ENCODE measurements at regions not wholly inside any gene's neighbourhood (a gene's known extent, or its start where the extent isn't known, plus 50 kb on each side); places are given as distances from the start of the nearest gene placed in this dataset.

DNA sequence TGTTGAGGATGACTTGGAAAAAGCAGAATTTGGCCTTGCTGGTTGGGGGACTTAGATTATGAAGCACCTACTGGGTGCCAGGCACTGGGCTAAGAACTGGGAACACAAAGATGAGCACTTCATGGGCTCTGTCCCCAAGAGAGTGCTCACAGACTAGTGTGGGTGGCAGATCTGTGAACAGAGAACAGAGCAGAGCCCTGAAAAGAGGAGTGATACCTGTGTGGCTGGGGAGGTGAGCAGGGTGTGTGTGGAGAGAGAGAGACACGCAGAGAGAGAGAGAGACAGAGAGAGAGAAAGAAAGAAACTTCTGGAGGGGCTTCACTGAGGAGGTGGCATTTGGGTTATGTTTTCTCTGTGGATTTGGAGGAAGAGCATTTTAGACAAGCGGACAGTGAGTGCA, 61.1 kb upstream of the PPP2R5A start:
- Mint-ChIP-seq H3K36me3 (ENCODE audit: low read depth) (no peaks in the 10 kb centered on the region), H3K4me3 (peak overlapping the region; percentile 1), H3K27me3 (ENCODE audit: low read depth) (no peaks in the 10 kb centered on the region), H3K9me3 (no peaks in the 10 kb centered on the region), H3K4me1 (ENCODE audit: low read depth) (peaks cover 23% of the 10 kb centered on the region), H3K27ac (peak overlapping the region; percentile 17)
- DNase-seq (ENCODE audit: low spot score) = no peak

DNA sequence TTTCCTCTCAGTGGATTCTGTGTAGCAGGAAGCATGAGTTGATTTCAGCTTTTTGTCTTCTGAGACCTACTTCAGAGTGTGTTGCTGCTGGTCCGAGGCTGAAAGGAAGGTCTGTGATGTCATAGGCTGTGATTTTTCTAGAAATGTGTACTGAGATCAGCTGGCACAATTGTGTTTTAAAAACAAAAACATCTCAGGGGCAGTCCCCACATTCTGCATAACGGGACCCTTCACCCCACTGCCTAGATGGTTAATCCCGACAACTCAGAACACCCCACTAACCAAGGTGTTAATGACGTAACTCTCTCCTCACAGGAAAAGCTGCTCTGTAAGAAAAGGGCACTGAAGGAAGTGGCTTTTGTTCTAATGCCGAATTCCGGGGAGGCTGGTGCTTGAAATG, 59.8 kb upstream of the PPP2R5A start:
- no peaks in the 10 kb centered on the region for H3K9me3 Mint-ChIP-seq
- DNase-seq (ENCODE audit: low spot score) = peak; percentile 22
- H3K27me3 Mint-ChIP-seq (ENCODE audit: low read depth) = no peaks in the 10 kb centered on the region
- peaks cover 19% of the 10 kb centered on the region for H3K4me1 Mint-ChIP-seq (ENCODE audit: low read depth)
- peak overlapping the region; percentile 14 for H3K4me3 Mint-ChIP-seq
- H3K36me3 Mint-ChIP-seq (ENCODE audit: low read depth) = no peaks in the 10 kb centered on the region
- H3K27ac Mint-ChIP-seq = peak overlapping the region; percentile 58

DNA sequence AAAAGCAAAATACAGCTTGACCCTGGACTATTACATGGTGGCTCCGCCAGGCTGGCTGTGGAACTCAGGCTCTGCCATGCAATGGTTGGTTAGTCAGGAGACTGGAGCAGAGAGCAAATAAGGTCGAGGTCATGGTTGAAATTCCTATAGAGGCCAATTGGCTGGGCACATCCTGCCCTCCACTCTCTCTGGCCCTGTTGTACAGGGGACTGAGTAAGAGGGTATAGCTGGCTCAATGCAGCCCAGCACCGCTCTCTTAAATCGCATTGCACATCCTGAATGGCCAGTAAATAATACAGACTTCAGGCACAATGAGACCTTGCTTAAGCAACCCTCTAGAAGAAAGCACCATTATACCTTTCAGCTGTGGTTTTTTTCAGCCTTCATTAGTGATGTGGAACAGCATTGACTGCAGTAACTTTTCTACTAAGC, 59.3 kb upstream of the PPP2R5A start:
- H3K27ac Mint-ChIP-seq = no peak overlapping the region
- H3K9me3 Mint-ChIP-seq = no peaks in the 10 kb centered on the region
- no peaks in the 10 kb centered on the region for H3K27me3 Mint-ChIP-seq (ENCODE audit: low read depth)
- H3K4me3 Mint-ChIP-seq = no peak overlapping the region
- H3K4me1 Mint-ChIP-seq (ENCODE audit: low read depth) = peaks cover 19% of the 10 kb centered on the region
- H3K36me3 Mint-ChIP-seq (ENCODE audit: low read depth) = no peaks in the 10 kb centered on the region
- no peak for DNase-seq (ENCODE audit: low spot score)

DNA sequence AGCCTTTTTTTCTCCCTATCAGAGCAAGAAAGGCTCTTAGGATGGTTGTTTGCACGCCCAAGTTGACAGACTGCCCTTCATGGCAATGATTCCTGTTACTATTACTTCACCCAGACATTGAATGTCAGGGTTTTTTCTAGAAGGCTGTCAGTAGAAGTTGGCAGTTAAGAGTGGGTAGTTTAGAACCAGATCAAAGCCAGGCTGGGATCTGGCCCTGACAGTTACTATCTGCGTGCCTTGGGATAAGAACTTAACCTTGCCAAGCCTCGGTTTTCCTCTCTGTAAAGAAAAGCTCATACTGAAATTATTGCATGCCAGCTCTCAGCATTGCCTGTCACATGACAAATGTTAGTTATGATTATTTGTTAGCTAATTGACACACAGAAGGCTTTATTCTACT, 58.7 kb upstream of the PPP2R5A start:
- Mint-ChIP-seq H3K27me3 (ENCODE audit: low read depth) (no peaks in the 10 kb centered on the region), H3K4me3 (no peak overlapping the region), H3K4me1 (ENCODE audit: low read depth) (peaks cover 19% of the 10 kb centered on the region), H3K27ac (peak overlapping the region; percentile 32), H3K36me3 (ENCODE audit: low read depth) (no peaks in the 10 kb centered on the region), H3K9me3 (no peaks in the 10 kb centered on the region)
- DNase-seq (ENCODE audit: low spot score) = no peak

DNA sequence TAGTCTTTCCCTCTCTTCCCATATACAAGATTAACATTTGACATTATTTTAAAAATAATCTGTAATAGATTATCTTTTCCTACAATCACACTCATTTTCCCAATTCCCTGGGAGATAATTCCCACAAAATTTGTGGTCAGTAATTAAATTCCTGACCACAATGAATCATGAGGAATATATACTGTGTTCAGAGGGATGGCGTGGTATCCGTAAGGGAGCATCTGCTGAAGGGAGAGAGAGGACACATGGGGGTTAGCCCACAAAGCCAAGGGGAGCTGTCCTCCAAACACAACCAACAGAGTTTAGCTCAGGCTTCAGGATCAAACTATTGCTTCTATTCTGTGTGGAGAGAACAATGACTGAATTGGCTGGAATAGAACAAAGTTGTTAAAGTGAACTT, 57.1 kb upstream of the PPP2R5A start:
- no peak overlapping the region for H3K4me3 Mint-ChIP-seq
- no peak overlapping the region for H3K27ac Mint-ChIP-seq
- H3K27me3 Mint-ChIP-seq (ENCODE audit: low read depth) = no peaks in the 10 kb centered on the region
- H3K4me1 Mint-ChIP-seq (ENCODE audit: low read depth) = peaks cover 29% of the 10 kb centered on the region
- DNase-seq (ENCODE audit: low spot score) = no peak
- no peaks in the 10 kb centered on the region for H3K9me3 Mint-ChIP-seq
- no peaks in the 10 kb centered on the region for H3K36me3 Mint-ChIP-seq (ENCODE audit: low read depth)

DNA sequence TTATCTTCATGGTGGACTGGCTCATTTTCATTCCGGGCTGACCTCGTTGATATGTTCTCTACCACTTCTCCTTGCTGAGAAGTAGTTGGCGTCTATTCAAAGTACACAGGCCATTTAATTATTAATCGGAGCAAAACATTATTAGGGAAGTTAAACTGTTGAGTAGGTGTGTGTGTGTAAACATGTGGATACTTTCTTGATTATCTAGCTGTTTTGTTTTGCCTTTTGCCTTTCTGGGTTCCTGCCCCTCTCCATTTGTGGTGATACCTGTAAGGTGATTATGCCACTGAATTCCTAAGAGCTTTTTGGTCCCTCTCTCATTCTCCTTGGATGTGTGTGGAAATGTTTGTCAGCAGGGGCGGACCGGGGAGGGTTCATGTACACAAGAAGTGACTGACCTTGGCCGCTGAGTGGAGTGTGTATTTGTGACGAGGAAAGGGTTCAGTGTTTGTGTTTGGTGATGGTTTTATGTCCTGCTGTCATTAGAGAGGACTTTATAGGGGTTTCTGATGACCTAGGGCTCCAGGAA, 56.6 kb upstream of the PPP2R5A start:
- Mint-ChIP-seq H3K4me3 (no peak overlapping the region), H3K4me1 (ENCODE audit: low read depth) (peaks cover 29% of the 10 kb centered on the region), H3K27ac (no peak overlapping the region), H3K9me3 (no peaks in the 10 kb centered on the region), H3K27me3 (ENCODE audit: low read depth) (no peaks in the 10 kb centered on the region), H3K36me3 (ENCODE audit: low read depth) (no peaks in the 10 kb centered on the region)
- DNase-seq (ENCODE audit: low spot score) = no peak

DNA sequence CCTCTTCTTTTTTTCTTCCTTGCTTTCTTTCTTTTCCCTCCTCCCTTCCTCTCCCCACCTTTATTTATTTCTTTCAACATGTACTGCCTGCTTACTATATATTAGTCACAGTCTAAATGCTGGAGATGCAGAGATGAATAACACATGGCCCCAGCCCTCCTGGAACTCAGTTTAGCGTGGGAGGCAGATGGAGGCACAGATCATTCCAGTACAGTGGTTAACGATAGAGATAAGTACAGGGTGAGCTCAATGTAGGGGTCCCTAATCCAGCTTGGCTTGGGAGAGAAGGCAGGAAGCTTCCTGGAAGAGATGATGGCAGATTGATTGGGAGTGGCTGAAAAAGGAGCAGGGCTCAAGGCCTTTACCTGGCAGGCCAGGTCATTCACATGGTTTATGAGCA, 55.6 kb upstream of the PPP2R5A start:
- Mint-ChIP-seq H3K4me1 (ENCODE audit: low read depth) (peaks cover 27% of the 10 kb centered on the region), H3K27ac (no peak overlapping the region), H3K9me3 (no peaks in the 10 kb centered on the region), H3K4me3 (no peak overlapping the region), H3K27me3 (ENCODE audit: low read depth) (no peaks in the 10 kb centered on the region), H3K36me3 (ENCODE audit: low read depth) (no peaks in the 10 kb centered on the region)
- no peak for DNase-seq (ENCODE audit: low spot score)

DNA sequence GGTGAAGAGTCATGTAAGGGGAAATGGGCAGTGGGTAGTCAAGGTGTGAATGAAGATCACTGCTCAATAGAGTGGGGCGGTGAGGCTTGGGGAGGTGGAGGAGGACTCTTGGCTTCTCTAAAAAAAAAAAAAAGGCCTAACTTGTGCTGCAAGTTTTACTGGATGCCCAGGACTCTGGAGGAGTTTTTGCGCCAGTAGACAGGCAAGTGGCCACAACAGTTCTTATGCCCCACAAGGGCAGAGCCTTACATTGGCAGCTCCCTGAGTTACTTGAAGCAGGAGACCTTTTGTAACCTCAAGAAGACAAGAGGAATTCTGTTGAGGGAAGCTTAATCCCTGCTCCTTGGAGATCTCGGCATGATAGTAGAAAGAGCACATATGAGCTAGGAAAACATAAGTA, 54.9 kb upstream of the PPP2R5A start:
- peaks cover 28% of the 10 kb centered on the region for H3K4me1 Mint-ChIP-seq (ENCODE audit: low read depth)

DNA sequence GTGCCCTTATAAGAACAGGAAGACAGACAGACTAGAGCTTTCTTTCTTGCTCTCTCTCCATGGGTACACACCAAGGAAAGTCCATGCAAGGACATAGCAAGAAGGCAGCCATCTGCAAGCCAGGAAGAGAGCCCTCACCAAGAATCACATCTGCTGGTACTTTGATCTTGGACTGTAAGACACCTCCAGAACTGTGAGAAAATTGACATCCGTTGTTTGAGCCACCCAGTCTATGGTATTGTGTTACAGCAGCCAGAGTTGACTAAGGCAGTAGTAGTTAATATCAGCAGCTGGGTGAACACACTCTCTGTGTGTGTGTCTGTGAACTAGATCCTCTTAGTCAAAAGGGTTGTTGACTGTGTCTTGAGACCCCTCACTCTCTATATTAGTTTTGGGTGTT, 53.8 kb upstream of the PPP2R5A start:
- Mint-ChIP-seq H3K36me3 (ENCODE audit: low read depth) (no peaks in the 10 kb centered on the region), H3K27me3 (ENCODE audit: low read depth) (no peaks in the 10 kb centered on the region), H3K9me3 (no peaks in the 10 kb centered on the region), H3K4me3 (no peak overlapping the region), H3K27ac (no peak overlapping the region), H3K4me1 (ENCODE audit: low read depth) (peaks cover 25% of the 10 kb centered on the region)
- no peak for DNase-seq (ENCODE audit: low spot score)

More for the DNA sequence above, 54.9 kb upstream of the PPP2R5A start:
- no peaks in the 10 kb centered on the region for H3K9me3 Mint-ChIP-seq
- H3K4me3 Mint-ChIP-seq = no peak overlapping the region
- no peaks in the 10 kb centered on the region for H3K27me3 Mint-ChIP-seq (ENCODE audit: low read depth)
- H3K27ac Mint-ChIP-seq = no peak overlapping the region
- no peak for DNase-seq (ENCODE audit: low spot score)
- H3K36me3 Mint-ChIP-seq (ENCODE audit: low read depth) = no peaks in the 10 kb centered on the region

DNA sequence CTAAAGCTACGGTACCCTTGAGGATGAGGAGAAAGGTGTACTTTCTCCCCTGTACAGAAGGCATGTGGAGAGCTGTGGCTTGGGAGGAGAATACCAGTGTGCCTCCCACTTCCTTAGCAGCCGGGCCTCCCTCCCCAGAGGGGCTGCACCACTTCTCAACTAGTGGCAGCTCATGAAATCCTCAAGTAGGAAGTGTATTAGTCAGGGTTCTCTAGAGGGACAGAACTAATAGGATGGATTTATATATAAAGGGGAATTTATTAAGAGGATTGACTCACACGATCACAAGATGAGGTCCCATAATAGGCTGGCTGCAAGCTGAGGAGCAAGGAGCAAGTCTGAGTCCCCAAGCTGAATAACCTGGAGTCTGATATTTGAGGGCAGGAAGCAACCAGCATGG, 53.1 kb upstream of the PPP2R5A start:
- Mint-ChIP-seq H3K9me3 (no peaks in the 10 kb centered on the region), H3K36me3 (ENCODE audit: low read depth) (no peaks in the 10 kb centered on the region), H3K4me1 (ENCODE audit: low read depth) (peaks cover 27% of the 10 kb centered on the region), H3K27ac (no peak overlapping the region), H3K27me3 (ENCODE audit: low read depth) (no peaks in the 10 kb centered on the region), H3K4me3 (no peak overlapping the region)
- no peak for DNase-seq (ENCODE audit: low spot score)

DNA sequence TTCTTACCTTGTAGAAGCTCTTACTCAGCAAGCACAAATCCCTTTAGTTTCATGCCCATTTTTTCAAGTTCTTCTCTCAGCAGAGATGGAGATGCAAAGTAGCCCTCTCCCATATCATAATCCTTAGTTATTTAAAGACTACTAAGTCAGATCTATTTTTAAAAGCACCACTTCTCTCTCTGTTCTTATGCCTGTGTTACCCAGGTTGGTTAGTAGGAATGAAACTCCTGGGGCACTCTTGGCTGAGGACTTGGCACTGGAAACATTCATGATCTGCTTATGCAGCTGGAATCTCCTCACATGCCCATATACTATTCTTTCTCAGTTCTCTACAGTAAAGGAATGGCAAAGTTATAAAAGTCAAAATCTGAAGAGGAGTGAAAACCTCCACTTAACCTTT, 51.9 kb upstream of the PPP2R5A start:
- H3K27ac Mint-ChIP-seq = no peak overlapping the region
- DNase-seq (ENCODE audit: low spot score) = no peak
- peaks cover 32% of the 10 kb centered on the region for H3K4me1 Mint-ChIP-seq (ENCODE audit: low read depth)
- H3K9me3 Mint-ChIP-seq = no peaks in the 10 kb centered on the region
- no peaks in the 10 kb centered on the region for H3K36me3 Mint-ChIP-seq (ENCODE audit: low read depth)
- H3K4me3 Mint-ChIP-seq = no peak overlapping the region
- H3K27me3 Mint-ChIP-seq (ENCODE audit: low read depth) = no peaks in the 10 kb centered on the region

DNA sequence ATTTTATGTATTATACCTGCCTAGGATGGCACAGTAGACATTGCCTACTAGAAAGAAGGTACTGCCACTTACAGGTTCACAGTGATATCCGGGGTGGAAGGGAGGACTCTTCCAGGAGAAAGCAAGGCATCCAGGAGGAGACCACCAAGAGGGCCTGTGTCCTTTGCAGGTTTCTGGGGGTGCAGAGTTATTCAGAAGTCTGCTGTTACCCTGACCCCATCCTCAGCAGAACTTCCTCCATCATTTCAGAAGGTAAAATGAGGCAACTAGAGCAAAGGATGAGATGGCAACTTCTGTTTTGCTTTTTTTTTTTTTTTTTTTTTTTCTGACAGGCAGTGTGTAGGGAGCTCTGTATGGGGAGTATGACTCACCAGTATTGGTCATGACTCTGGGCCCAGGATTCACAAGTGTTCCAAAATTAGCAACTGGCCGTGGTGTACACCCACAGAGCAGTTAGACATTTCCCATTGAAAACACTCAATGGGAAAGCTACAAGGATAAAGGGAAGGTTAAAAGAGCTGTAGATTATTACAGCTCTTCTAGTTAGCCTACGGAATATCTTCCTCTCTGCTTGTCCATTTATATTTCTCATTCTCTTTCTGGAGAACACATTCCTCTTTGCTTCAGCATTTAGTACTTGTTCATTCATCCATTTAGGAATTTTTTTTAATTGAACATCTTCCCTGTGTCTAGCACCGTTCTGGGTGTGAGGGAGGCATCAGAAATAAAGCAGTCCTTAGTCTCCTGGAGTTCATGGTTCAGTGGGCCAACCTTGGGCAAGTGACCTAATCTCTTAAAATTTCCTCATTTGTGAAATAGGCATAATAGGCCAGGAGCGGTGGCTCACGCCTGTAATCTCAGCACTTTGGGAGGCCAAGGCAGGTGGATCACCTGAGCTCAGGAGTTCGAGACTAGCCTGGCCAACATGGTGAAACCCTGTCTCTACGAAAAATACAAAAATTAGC, 50.5 kb upstream of the PPP2R5A start:
- DNase-seq (ENCODE audit: low spot score) = peak; percentile 56
- H3K27ac Mint-ChIP-seq = no peak overlapping the region

More for the DNA sequence above, 50.5 kb upstream of the PPP2R5A start:
- Mint-ChIP-seq H3K27me3 (ENCODE audit: low read depth) (no peaks in the 10 kb centered on the region), H3K9me3 (no peaks in the 10 kb centered on the region), H3K4me3 (no peak overlapping the region), H3K4me1 (ENCODE audit: low read depth) (peaks cover 35% of the 10 kb centered on the region), H3K36me3 (ENCODE audit: low read depth) (no peaks in the 10 kb centered on the region)
